Caco-2 (cell line): ENCODE measurements at regions not wholly inside any gene's neighbourhood (a gene's known extent, or its start where the extent isn't known, plus 50 kb on each side); places are given as distances from the start of the nearest gene placed in this dataset.

Experiments used
- BruUV-seq: library from RNA; stranded (reverse); fragments of 400-500 nt; replicated peaks from 2 replicates; lab custom pipeline; 2021; lab: Mats Ljungman, UMichigan
- CTCF ChIA-PET: fragments of 300-600 bp; sonication (Branson Sonifier 250); formaldehyde crosslinking; loops from one replicate; lab custom pipeline; 2022; ENCODE audit warnings: antibody characterized with exemption; lab: Charles Lee
- POLR2A ChIA-PET: fragments of 300-600 bp; sonication (Branson Sonifier 250); formaldehyde crosslinking; loops from one replicate; lab custom pipeline; 2022; ENCODE audit warnings: antibody characterized with exemption; lab: Charles Lee
- DNase-seq, 2 experiments: peaks; one replicate each; pipeline versions ENCODE4 v3.0.0 to v3.0.0-alpha.2; 2020 to 2022
- H3K27me3 ChIP-seq: replicated peaks from 2 replicates; pipeline ENCODE4 v1.6.0; 2011; ENCODE audit warnings: low read length; ENCODE audit not compliant: control insufficient read depth, insufficient read depth
- H3K36me3 ChIP-seq: 2 replicates; pipeline ENCODE4 v1.5.1; 2011; ENCODE audit warnings: low read length; ENCODE audit not compliant: control insufficient read depth, insufficient read depth
- H3K4me1 ChIP-seq: fragments of 250-450 bp; sonication (Bioruptor Pico); 2 replicates; pipeline ENCODE4 v1.5.1; 2020; ENCODE audit warnings: mild to moderate bottlenecking
- H3K4me3 ChIP-seq: 2 replicates; pipeline ENCODE4 v1.5.1; 2011; ENCODE audit warnings: low read depth, mild to moderate bottlenecking, control low read depth, low read length
- H3K9me3 ChIP-seq: fragments of 250-450 bp; sonication (Bioruptor Pico); 2 replicates; pipeline ENCODE4 v1.5.1; 2020; ENCODE audit warnings: mild to moderate bottlenecking, moderate library complexity
- H3K27ac Mint-ChIP-seq: one replicate; pipeline ENCODE4 v1.8.0; 2022; ENCODE audit warnings: mixed read lengths; ENCODE audit not compliant: unreplicated experiment
- H3K27me3 Mint-ChIP-seq: one replicate; pipeline ENCODE4 v1.8.0; 2022; ENCODE audit warnings: mixed read lengths; ENCODE audit not compliant: insufficient read depth, unreplicated experiment
- H3K36me3 Mint-ChIP-seq: one replicate; pipeline ENCODE4 v1.8.0; 2022; ENCODE audit warnings: mild to moderate bottlenecking, mixed read lengths; ENCODE audit not compliant: insufficient read depth, unreplicated experiment
- H3K4me1 Mint-ChIP-seq: one replicate; pipeline ENCODE4 v1.8.0; 2022; ENCODE audit warnings: low read depth, mixed read lengths; ENCODE audit not compliant: unreplicated experiment
- H3K4me3 Mint-ChIP-seq: one replicate; pipeline ENCODE4 v1.8.0; 2022; ENCODE audit warnings: mild to moderate bottlenecking, moderate library complexity, mixed read lengths; ENCODE audit not compliant: unreplicated experiment
- H3K9me3 Mint-ChIP-seq: one replicate; pipeline ENCODE4 v1.8.0; 2022; ENCODE audit warnings: mixed read lengths; ENCODE audit not compliant: unreplicated experiment
- CTCF ChIP-seq, 2 experiments: fragments of 200-600 bp in 1 of 2; IDR thresholded peaks; 1 replicate in 1 of 2; 2 replicates in 1 of 2; pipeline versions ENCODE4 v1.5.1 to v1.8.0; 2011 to 2022; ENCODE audit warnings: antibody characterized with exemption in 1 of 2, control low read depth in 1 of 2, inconsistent platforms in 1 of 2, low read depth in 1 of 2, low read length in 1 of 2, mild to moderate bottlenecking in 1 of 2, moderate library complexity in 1 of 2; ENCODE audit not compliant: insufficient read depth in 1 of 2, severe bottlenecking in 1 of 2, unreplicated experiment in 1 of 2
- intact Hi-C: fragments of 100-400 bp; cut with micrococcal nuclease; formaldehyde crosslinking; loops from one replicate; pipeline ENCODE4 v1.10.0; 2022; ENCODE audit not compliant: unreplicated experiment

GRCh38 chr10:5268743-5269142 lies 72.1 kb downstream of the AKR1C4 start:
- no peak for TF ChIP-seq CTCF (IDR thresholded peaks at IDR 0.05; ENCODE audit: insufficient read depth in 1 of 2, low read depth in 1 of 2, low read length in 1 of 2, severe bottlenecking in 1 of 2, unreplicated experiment in 1 of 2)
- DNase-seq, result no peak
- Mint-ChIP-seq H3K27me3 (no peaks in the 10 kb centered on the region), H3K9me3 (peaks cover 11% of the 10 kb centered on the region), H3K27ac (no peak overlapping the region), H3K4me1 (no peaks in the 10 kb centered on the region), H3K4me3 (no peak overlapping the region), H3K36me3 (no peaks in the 10 kb centered on the region)
- H3K9me3 ChIP-seq, result peaks cover 9% of the 10 kb centered on the region
- H3K27me3 ChIP-seq, result no peaks in the 10 kb centered on the region
- intact Hi-C loops, result loop anchor here (5.0 kb wide), 1 partner anchor 176 kb away; the partner anchor contains the start of gene AKR1C3
- ChIA-PET CTCF (no interaction called here), POLR2A (interaction anchor here (0.7 kb wide), 1 partner anchor 379 kb away, joined by 10 read pairs; no protein-coding TSS in a partner anchor)
- H3K36me3 ChIP-seq, result no peaks in the 10 kb centered on the region
- no peak overlapping the region for H3K4me3 ChIP-seq
- peaks cover 9% of the 10 kb centered on the region; the same call in 1 of the 2 replicates for H3K4me1 ChIP-seq
- no TSS peak for BruUV-seq

GRCh38 chr10:5269791-5270190 lies 73.2 kb downstream of the AKR1C4 start:
- Mint-ChIP-seq H3K36me3 (no peaks in the 10 kb centered on the region), H3K27ac (no peak overlapping the region), H3K27me3 (no peaks in the 10 kb centered on the region), H3K4me3 (no peak overlapping the region), H3K9me3 (peaks cover 11% of the 10 kb centered on the region), H3K4me1 (no peaks in the 10 kb centered on the region)
- no peak for TF ChIP-seq CTCF (IDR thresholded peaks at IDR 0.05; ENCODE audit: insufficient read depth in 1 of 2, low read depth in 1 of 2, low read length in 1 of 2, severe bottlenecking in 1 of 2, unreplicated experiment in 1 of 2)
- no peak for DNase-seq
- H3K4me3 ChIP-seq, result no peak overlapping the region
- no TSS peak for BruUV-seq
- intact Hi-C loops, result loop anchor here (5.0 kb wide), 1 partner anchor 177 kb away; the partner anchor contains the start of gene AKR1C3
- H3K4me1 ChIP-seq, result peaks cover 7% of the 10 kb centered on the region; the same call in 1 of the 2 replicates
- ChIA-PET POLR2A (interaction anchor here (0.6 kb wide), 1 partner anchor 9 kb away, joined by 5 read pairs; no protein-coding TSS in a partner anchor), CTCF (no interaction called here)
- H3K27me3 ChIP-seq, result no peaks in the 10 kb centered on the region
- no peaks in the 10 kb centered on the region for H3K36me3 ChIP-seq
- peaks cover 9% of the 10 kb centered on the region for H3K9me3 ChIP-seq

GRCh38 chr10:5271526-5271925 lies 74.9 kb downstream of the AKR1C4 start:
- DNase-seq, result no peak
- intact Hi-C loops, result no loop called here
- no peaks in the 10 kb centered on the region for H3K27me3 Mint-ChIP-seq
- ChIA-PET POLR2A (no interaction called here), CTCF (no interaction called here)
- no peak for TF ChIP-seq CTCF (IDR thresholded peaks at IDR 0.05; ENCODE audit: insufficient read depth in 1 of 2, low read depth in 1 of 2, low read length in 1 of 2, severe bottlenecking in 1 of 2, unreplicated experiment in 1 of 2)
- no peaks in the 10 kb centered on the region for H3K4me1 Mint-ChIP-seq
- Histone ChIP-seq H3K4me3 (no peak overlapping the region), H3K9me3 (peaks cover 7% of the 10 kb centered on the region), H3K4me1 (no peaks in the 10 kb centered on the region), H3K27me3 (no peaks in the 10 kb centered on the region), H3K36me3 (no peaks in the 10 kb centered on the region)
- H3K9me3 Mint-ChIP-seq, result peaks cover 8% of the 10 kb centered on the region
- H3K27ac Mint-ChIP-seq, result no peak overlapping the region
- no peak overlapping the region for H3K4me3 Mint-ChIP-seq
- BruUV-seq, result no TSS peak
- H3K36me3 Mint-ChIP-seq, result no peaks in the 10 kb centered on the region
